DND-41 (cell line): ENCODE measurements at regions not wholly inside any gene's neighbourhood (a gene's known extent, or its start where the extent isn't known, plus 50 kb on each side); places are given as distances from the start of the nearest gene placed in this dataset.

ENCODE experiments used
- ATAC-seq: fragments of 200-7000 bp; cut with Tn5 transposase; 3 replicates; pipeline ENCODE4 v1.9.1; 2021; ENCODE audit warnings: low read depth; ENCODE audit not compliant: insufficient read depth
- DNase-seq: peaks from one replicate; pipeline ENCODE4 v3.0.0-alpha.2; 2020
- H2AFZ ChIP-seq: 2 replicates; pipeline ENCODE4 v1.6.0; 2012; ENCODE audit warnings: low read depth, low read length
- H3K27ac ChIP-seq: 2 replicates; pipeline ENCODE4 v1.5.1; 2012; ENCODE audit warnings: low read length, inconsistent platforms
- H3K27me3 ChIP-seq: fragments of 200-600 bp; sonication (generic); 2 replicates; pipeline ENCODE4 v1.6.0; 2012; ENCODE audit warnings: low read length, mild to moderate bottlenecking, inconsistent platforms; ENCODE audit not compliant: insufficient read depth, poor library complexity
- H3K36me3 ChIP-seq: 2 replicates; pipeline ENCODE4 v1.5.1; 2012; ENCODE audit warnings: low read length, inconsistent platforms; ENCODE audit not compliant: insufficient read depth
- H3K4me1 ChIP-seq: 2 replicates; pipeline ENCODE4 v1.5.1; 2012; ENCODE audit warnings: mild to moderate bottlenecking, low read length; ENCODE audit not compliant: insufficient read depth
- H3K4me2 ChIP-seq: 2 replicates; pipeline ENCODE4 v1.6.0; 2012; ENCODE audit warnings: mild to moderate bottlenecking, moderate library complexity, low read length, inconsistent platforms; ENCODE audit not compliant: insufficient read depth
- H3K4me3 ChIP-seq, 2 experiments: fragments of 200-600 bp in 1 of 2; shearing (Covaris generic) in 1 of 2; 2 replicates each; pipeline ENCODE4 v1.5.1; 2012 to 2016; ENCODE audit warnings: inconsistent platforms in 2 of 2, low read length in 2 of 2, mild to moderate bottlenecking in 2 of 2, low read depth in 1 of 2, moderate library complexity in 1 of 2
- H3K79me2 ChIP-seq: 2 replicates; pipeline ENCODE4 v1.6.0; 2012; ENCODE audit warnings: low read length, inconsistent platforms; ENCODE audit not compliant: insufficient read depth
- H3K9ac ChIP-seq: 2 replicates; pipeline ENCODE4 v1.6.0; 2012; ENCODE audit warnings: low read depth, mild to moderate bottlenecking, inconsistent platforms, low read length, moderate library complexity
- H3K9me3 ChIP-seq: 2 replicates; pipeline ENCODE4 v1.5.1; 2012; ENCODE audit warnings: low read length, moderate library complexity, mild to moderate bottlenecking, inconsistent platforms; ENCODE audit not compliant: insufficient read depth, severe bottlenecking
- H4K20me1 ChIP-seq: 2 replicates; pipeline ENCODE4 v1.6.0; 2012; ENCODE audit warnings: low read length; ENCODE audit not compliant: insufficient read depth
- CTCF ChIP-seq: IDR thresholded peaks from 2 replicates; pipeline ENCODE4 v1.5.1; 2012; ENCODE audit warnings: borderline replicate concordance, low read length, moderate library complexity, mild to moderate bottlenecking; ENCODE audit not compliant: poor library complexity, severe bottlenecking; ENCODE audit errors: extremely low read depth
- EZH2 ChIP-seq: IDR thresholded peaks from 3 replicates; pipeline ENCODE4 v1.6.1; 2012; ENCODE audit warnings: borderline replicate concordance, low read depth, mild to moderate bottlenecking, moderate library complexity, low read length, inconsistent platforms; ENCODE audit not compliant: severe bottlenecking

GRCh38 chr16:49972280-49972679 lies 52.7 kb upstream of the CNEP1R1 start:
- H3K9me3 ChIP-seq, result no peaks in the 10 kb centered on the region

GRCh38 chr16:49972961-49973360 lies 52.1 kb upstream of the CNEP1R1 start:
- no peak for DNase-seq
- Histone ChIP-seq H3K4me3 (no peak overlapping the region), H3K9me3 (no peaks in the 10 kb centered on the region), H2AFZ (no peak overlapping the region), H3K36me3 (no peaks in the 10 kb centered on the region), H3K4me2 (no peak overlapping the region), H3K4me1 (no peaks in the 10 kb centered on the region), H3K9ac (no peak overlapping the region), H4K20me1 (no peaks in the 10 kb centered on the region), H3K79me2 (no peaks in the 10 kb centered on the region), H3K27me3 (peaks cover 14% of the 10 kb centered on the region), H3K27ac (no peak overlapping the region)
- TF ChIP-seq EZH2 (no peak), CTCF (no peak)
- ATAC-seq, result no peak

More at GRCh38 chr16:49972280-49972679, 52.7 kb upstream of the CNEP1R1 start:
- ATAC-seq (no peak), DNase-seq (no peak)
- Histone ChIP-seq H3K4me1 (no peaks in the 10 kb centered on the region), H4K20me1 (no peaks in the 10 kb centered on the region), H3K36me3 (no peaks in the 10 kb centered on the region), H2AFZ (no peak overlapping the region), H3K9ac (no peak overlapping the region), H3K4me3 (no peak overlapping the region), H3K27me3 (peaks cover 14% of the 10 kb centered on the region), H3K79me2 (no peaks in the 10 kb centered on the region), H3K27ac (no peak overlapping the region), H3K4me2 (no peak overlapping the region)
- TF ChIP-seq CTCF, result no peak
- TF ChIP-seq EZH2, result no peak
